ENCODE measurements at regions not wholly inside any gene's neighbourhood (a gene's known extent, or its start where the extent isn't known, plus 50 kb on each side); places are given as distances from the start of the nearest gene placed in this dataset.

- Histone ChIP-seq H3K4me3 (ENCODE audit: low read length in 2 of 2) (no peak overlapping the region), H3K4me1 (ENCODE audit: control insufficient read depth in 2 of 2, insufficient read depth in 2 of 2, low read length in 2 of 2) (no peaks in the 10 kb centered on the region), H3K36me3 (ENCODE audit: control insufficient read depth in 2 of 2, insufficient read depth in 2 of 2, low read length in 1 of 2) (no peaks in the 10 kb centered on the region), H3K9me3 (ENCODE audit: control insufficient read depth in 2 of 2, insufficient read depth in 1 of 2, low read length in 1 of 2) (no peaks in the 10 kb centered on the region), H3K27ac (ENCODE audit: low read depth in 1 of 2, low read length in 1 of 2) (no peak overlapping the region), H3K27me3 (ENCODE audit: control insufficient read depth in 2 of 2, insufficient read depth in 1 of 2, low read length in 1 of 2) (no peaks in the 10 kb centered on the region)
- DNase-seq (ENCODE audit: low read depth in 6 of 9, low spot score in 9 of 9) = no peak
- 81% methylated on average over 2 of the region's 2 CpGs for WGBS
Measured at GRCh38 chr6:113276601-113277000, 580.5 kb upstream of the MARCKS start.

- no peaks in the 10 kb centered on the region for H3K36me3 ChIP-seq (ENCODE audit: control insufficient read depth in 2 of 2, insufficient read depth in 2 of 2, low read length in 1 of 2)
- H3K4me1 ChIP-seq (ENCODE audit: control insufficient read depth in 2 of 2, insufficient read depth in 2 of 2, low read length in 2 of 2) = no peaks in the 10 kb centered on the region
- H3K27me3 ChIP-seq (ENCODE audit: control insufficient read depth in 2 of 2, insufficient read depth in 1 of 2, low read length in 1 of 2) = no peaks in the 10 kb centered on the region
- WGBS = 97% methylated on average over 1 of the region's 1 CpG
- no peak overlapping the region for H3K4me3 ChIP-seq (ENCODE audit: low read length in 2 of 2)
- H3K9me3 ChIP-seq (ENCODE audit: control insufficient read depth in 2 of 2, insufficient read depth in 1 of 2, low read length in 1 of 2) = no peaks in the 10 kb centered on the region
- H3K27ac ChIP-seq (ENCODE audit: low read depth in 1 of 2, low read length in 1 of 2) = no peak overlapping the region
- DNase-seq (ENCODE audit: low read depth in 6 of 9, low spot score in 9 of 9) = no peak
Measured at GRCh38 chr6:113277111-113277510, 580.0 kb upstream of the MARCKS start.

- H3K4me1 ChIP-seq (ENCODE audit: control insufficient read depth in 2 of 2, insufficient read depth in 2 of 2, low read length in 2 of 2) = no peaks in the 10 kb centered on the region
- H3K36me3 ChIP-seq (ENCODE audit: control insufficient read depth in 2 of 2, insufficient read depth in 2 of 2, low read length in 1 of 2) = no peaks in the 10 kb centered on the region
- no peak overlapping the region for H3K4me3 ChIP-seq (ENCODE audit: low read length in 2 of 2)
- no peaks in the 10 kb centered on the region for H3K27me3 ChIP-seq (ENCODE audit: control insufficient read depth in 2 of 2, insufficient read depth in 1 of 2, low read length in 1 of 2)
- H3K9me3 ChIP-seq (ENCODE audit: control insufficient read depth in 2 of 2, insufficient read depth in 1 of 2, low read length in 1 of 2) = no peaks in the 10 kb centered on the region
- DNase-seq (ENCODE audit: low read depth in 6 of 9, low spot score in 9 of 9) = no peak
- no peak overlapping the region for H3K27ac ChIP-seq (ENCODE audit: low read depth in 1 of 2, low read length in 1 of 2)
Measured at GRCh38 chr6:113281014-113281413, 576.1 kb upstream of the MARCKS start.

GRCh38 chr6:113281431-113281830 lies 575.7 kb upstream of the MARCKS start:
- no peak for DNase-seq (ENCODE audit: low read depth in 6 of 9, low spot score in 9 of 9)
- Histone ChIP-seq H3K4me3 (ENCODE audit: low read length in 2 of 2) (no peak overlapping the region), H3K27ac (ENCODE audit: low read depth in 1 of 2, low read length in 1 of 2) (no peak overlapping the region), H3K36me3 (ENCODE audit: control insufficient read depth in 2 of 2, insufficient read depth in 2 of 2, low read length in 1 of 2) (no peaks in the 10 kb centered on the region), H3K4me1 (ENCODE audit: control insufficient read depth in 2 of 2, insufficient read depth in 2 of 2, low read length in 2 of 2) (no peaks in the 10 kb centered on the region), H3K9me3 (ENCODE audit: control insufficient read depth in 2 of 2, insufficient read depth in 1 of 2, low read length in 1 of 2) (no peaks in the 10 kb centered on the region), H3K27me3 (ENCODE audit: control insufficient read depth in 2 of 2, insufficient read depth in 1 of 2, low read length in 1 of 2) (no peaks in the 10 kb centered on the region)
- 98% methylated on average over 1 of the region's 1 CpG for WGBS

GRCh38 chr6:113287396-113287795 lies 569.7 kb upstream of the MARCKS start:
- Histone ChIP-seq H3K27ac (ENCODE audit: low read depth in 1 of 2, low read length in 1 of 2) (no peak overlapping the region), H3K36me3 (ENCODE audit: control insufficient read depth in 2 of 2, insufficient read depth in 2 of 2, low read length in 1 of 2) (no peaks in the 10 kb centered on the region), H3K9me3 (ENCODE audit: control insufficient read depth in 2 of 2, insufficient read depth in 1 of 2, low read length in 1 of 2) (no peaks in the 10 kb centered on the region), H3K27me3 (ENCODE audit: control insufficient read depth in 2 of 2, insufficient read depth in 1 of 2, low read length in 1 of 2) (no peaks in the 10 kb centered on the region), H3K4me1 (ENCODE audit: control insufficient read depth in 2 of 2, insufficient read depth in 2 of 2, low read length in 2 of 2) (no peaks in the 10 kb centered on the region), H3K4me3 (ENCODE audit: low read length in 2 of 2) (no peak overlapping the region)
- WGBS = 93% methylated on average over 2 of the region's 2 CpGs
- no peak for DNase-seq (ENCODE audit: low read depth in 6 of 9, low spot score in 9 of 9)

- 93% methylated on average over 1 of the region's 1 CpG for WGBS
Measured at GRCh38 chr6:113288409-113288808, 568.7 kb upstream of the MARCKS start.

GRCh38 chr6:113289166-113289565 lies 568.0 kb upstream of the MARCKS start:
- Histone ChIP-seq H3K4me3 (ENCODE audit: low read length in 2 of 2) (no peak overlapping the region), H3K27ac (ENCODE audit: low read depth in 1 of 2, low read length in 1 of 2) (no peak overlapping the region), H3K27me3 (ENCODE audit: control insufficient read depth in 2 of 2, insufficient read depth in 1 of 2, low read length in 1 of 2) (no peaks in the 10 kb centered on the region), H3K9me3 (ENCODE audit: control insufficient read depth in 2 of 2, insufficient read depth in 1 of 2, low read length in 1 of 2) (no peaks in the 10 kb centered on the region), H3K4me1 (ENCODE audit: control insufficient read depth in 2 of 2, insufficient read depth in 2 of 2, low read length in 2 of 2) (no peaks in the 10 kb centered on the region), H3K36me3 (ENCODE audit: control insufficient read depth in 2 of 2, insufficient read depth in 2 of 2, low read length in 1 of 2) (no peaks in the 10 kb centered on the region)
- WGBS = 94% methylated on average over 6 of the region's 6 CpGs
- no peak for DNase-seq (ENCODE audit: low read depth in 6 of 9, low spot score in 9 of 9)

More at GRCh38 chr6:113288409-113288808, 568.7 kb upstream of the MARCKS start:
- H3K36me3 ChIP-seq (ENCODE audit: control insufficient read depth in 2 of 2, insufficient read depth in 2 of 2, low read length in 1 of 2) = no peaks in the 10 kb centered on the region
- no peaks in the 10 kb centered on the region for H3K9me3 ChIP-seq (ENCODE audit: control insufficient read depth in 2 of 2, insufficient read depth in 1 of 2, low read length in 1 of 2)
- H3K27me3 ChIP-seq (ENCODE audit: control insufficient read depth in 2 of 2, insufficient read depth in 1 of 2, low read length in 1 of 2) = no peaks in the 10 kb centered on the region
- H3K27ac ChIP-seq (ENCODE audit: low read depth in 1 of 2, low read length in 1 of 2) = no peak overlapping the region
- H3K4me1 ChIP-seq (ENCODE audit: control insufficient read depth in 2 of 2, insufficient read depth in 2 of 2, low read length in 2 of 2) = no peaks in the 10 kb centered on the region
- DNase-seq (ENCODE audit: low read depth in 6 of 9, low spot score in 9 of 9) = no peak
- H3K4me3 ChIP-seq (ENCODE audit: low read length in 2 of 2) = no peak overlapping the region

- 94% methylated on average over 1 of the region's 1 CpG for WGBS
- no peaks in the 10 kb centered on the region for H3K4me1 ChIP-seq (ENCODE audit: control insufficient read depth in 2 of 2, insufficient read depth in 2 of 2, low read length in 2 of 2)
- H3K36me3 ChIP-seq (ENCODE audit: control insufficient read depth in 2 of 2, insufficient read depth in 2 of 2, low read length in 1 of 2) = no peaks in the 10 kb centered on the region
- no peaks in the 10 kb centered on the region for H3K9me3 ChIP-seq (ENCODE audit: control insufficient read depth in 2 of 2, insufficient read depth in 1 of 2, low read length in 1 of 2)
- no peak overlapping the region for H3K27ac ChIP-seq (ENCODE audit: low read depth in 1 of 2, low read length in 1 of 2)
- H3K27me3 ChIP-seq (ENCODE audit: control insufficient read depth in 2 of 2, insufficient read depth in 1 of 2, low read length in 1 of 2) = no peaks in the 10 kb centered on the region
- no peak overlapping the region for H3K4me3 ChIP-seq (ENCODE audit: low read length in 2 of 2)
- no peak for DNase-seq (ENCODE audit: low read depth in 6 of 9, low spot score in 9 of 9)
Measured at GRCh38 chr6:113290684-113291083, 566.5 kb upstream of the MARCKS start.

- H3K9me3 ChIP-seq (ENCODE audit: control insufficient read depth in 2 of 2, insufficient read depth in 1 of 2, low read length in 1 of 2) = no peaks in the 10 kb centered on the region
- no peaks in the 10 kb centered on the region for H3K4me1 ChIP-seq (ENCODE audit: control insufficient read depth in 2 of 2, insufficient read depth in 2 of 2, low read length in 2 of 2)
- H3K27ac ChIP-seq (ENCODE audit: low read depth in 1 of 2, low read length in 1 of 2) = no peak overlapping the region
- WGBS = 91% methylated on average over 4 of the region's 4 CpGs
- H3K4me3 ChIP-seq (ENCODE audit: low read length in 2 of 2) = no peak overlapping the region
- H3K36me3 ChIP-seq (ENCODE audit: control insufficient read depth in 2 of 2, insufficient read depth in 2 of 2, low read length in 1 of 2) = no peaks in the 10 kb centered on the region
- no peaks in the 10 kb centered on the region for H3K27me3 ChIP-seq (ENCODE audit: control insufficient read depth in 2 of 2, insufficient read depth in 1 of 2, low read length in 1 of 2)
- no peak for DNase-seq (ENCODE audit: low read depth in 6 of 9, low spot score in 9 of 9)
Measured at GRCh38 chr6:113291751-113292445, 565.2 kb upstream of the MARCKS start.

Data from thymus (tissue), 11 donors.